GM18505 (cell line): ENCODE measurements at regions not wholly inside any gene's neighbourhood (a gene's known extent, or its start where the extent isn't known, plus 50 kb on each side); places are given as distances from the start of the nearest gene placed in this dataset.
"Not testable (repeated sequence)": the region's sequence is repeated elsewhere in the genome, so short reads cannot be mapped to it uniquely, and the experiment has no call there.

ENCODE experiments used
- ATAC-seq: cut with Tn5 transposase; IDR thresholded peaks from one replicate; pipeline ENCODE4 v1.9.1; 2021; ENCODE audit not compliant: unreplicated experiment
- POLR2A ChIP-seq: IDR thresholded peaks from 4 replicates; pipeline ENCODE4 v1.6.1; 2011; ENCODE audit warnings: borderline replicate concordance; ENCODE audit not compliant: insufficient read depth, insufficient read length; ENCODE audit errors: extremely low read depth

GRCh38 chr2:60351802-60352201 is 201.7 kb downstream of the BCL11A start:
- TF ChIP-seq POLR2A: no peak
- ATAC-seq: peak; percentile 32

- no peak for ATAC-seq
- TF ChIP-seq POLR2A: no peak
These were observed 202.1 kb downstream of the BCL11A start for GRCh38 chr2:60351321-60351720.

GRCh38 chr2:60350791-60351190 is 202.7 kb downstream of the BCL11A start:
- no peak for ATAC-seq
- no peak for TF ChIP-seq POLR2A

GRCh38 chr2:60347781-60348180 is 205.7 kb downstream of the BCL11A start:
- ATAC-seq: no peak

GRCh38 chr2:60342491-60342890 is 211.0 kb downstream of the BCL11A start:
- ATAC-seq: not testable (repeated sequence)

More at GRCh38 chr2:60347781-60348180, 205.7 kb downstream of the BCL11A start:
- no peak for TF ChIP-seq POLR2A

- no peak for ATAC-seq
- TF ChIP-seq POLR2A: no peak
These were observed 212.3 kb downstream of the BCL11A start for GRCh38 chr2:60341151-60341550.

GRCh38 chr2:60339286-60339685 is 214.2 kb downstream of the BCL11A start:
- ATAC-seq: no peak
- no peak for TF ChIP-seq POLR2A

GRCh38 chr2:60337142-60337497 is 216.3 kb downstream of the BCL11A start:
- TF ChIP-seq POLR2A: no peak
- ATAC-seq: no peak

GRCh38 chr2:60336442-60337141 is 216.9 kb downstream of the BCL11A start:
- TF ChIP-seq POLR2A: no peak
- ATAC-seq: no peak

GRCh38 chr2:60335533-60336237 is 217.8 kb downstream of the BCL11A start:
- no peak for ATAC-seq
- no peak for TF ChIP-seq POLR2A

- no peak for ATAC-seq
- TF ChIP-seq POLR2A: no peak
These were observed 218.8 kb downstream of the BCL11A start for GRCh38 chr2:60334610-60335009.

- ATAC-seq: no peak
- TF ChIP-seq POLR2A: no peak
These were observed 220.2 kb downstream of the BCL11A start for GRCh38 chr2:60333264-60333663.

- no peak for TF ChIP-seq POLR2A
- no peak for ATAC-seq
These were observed 222.2 kb downstream of the BCL11A start for GRCh38 chr2:60331115-60331809.

GRCh38 chr2:60329225-60329624 is 224.2 kb downstream of the BCL11A start:
- no peak for ATAC-seq
- no peak for TF ChIP-seq POLR2A
